ENCODE measurements at regions not wholly inside any gene's neighbourhood (a gene's known extent, or its start where the extent isn't known, plus 50 kb on each side); places are given as distances from the start of the nearest gene placed in this dataset.

DNA sequence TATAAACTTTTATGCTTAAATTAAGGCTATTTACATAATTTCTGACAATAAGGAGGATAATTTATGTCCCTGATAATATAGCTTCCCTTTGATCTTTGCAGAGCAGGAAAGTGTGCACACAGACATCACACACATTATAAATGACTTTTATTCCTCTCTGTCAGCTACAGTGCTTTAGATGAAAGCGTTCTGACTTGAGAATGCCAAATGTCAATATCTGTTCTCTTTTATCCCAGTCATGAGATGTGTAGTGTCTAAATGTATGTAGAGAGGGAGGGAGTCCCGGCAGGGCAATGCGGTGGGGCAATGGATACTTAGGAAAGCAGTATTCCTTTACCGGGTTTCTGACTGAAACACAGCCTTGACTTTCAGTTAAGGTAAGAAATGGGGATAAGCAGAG is 225.4 kb upstream of the CHORDC1 start:
- TF ChIP-seq, protein P1, sequence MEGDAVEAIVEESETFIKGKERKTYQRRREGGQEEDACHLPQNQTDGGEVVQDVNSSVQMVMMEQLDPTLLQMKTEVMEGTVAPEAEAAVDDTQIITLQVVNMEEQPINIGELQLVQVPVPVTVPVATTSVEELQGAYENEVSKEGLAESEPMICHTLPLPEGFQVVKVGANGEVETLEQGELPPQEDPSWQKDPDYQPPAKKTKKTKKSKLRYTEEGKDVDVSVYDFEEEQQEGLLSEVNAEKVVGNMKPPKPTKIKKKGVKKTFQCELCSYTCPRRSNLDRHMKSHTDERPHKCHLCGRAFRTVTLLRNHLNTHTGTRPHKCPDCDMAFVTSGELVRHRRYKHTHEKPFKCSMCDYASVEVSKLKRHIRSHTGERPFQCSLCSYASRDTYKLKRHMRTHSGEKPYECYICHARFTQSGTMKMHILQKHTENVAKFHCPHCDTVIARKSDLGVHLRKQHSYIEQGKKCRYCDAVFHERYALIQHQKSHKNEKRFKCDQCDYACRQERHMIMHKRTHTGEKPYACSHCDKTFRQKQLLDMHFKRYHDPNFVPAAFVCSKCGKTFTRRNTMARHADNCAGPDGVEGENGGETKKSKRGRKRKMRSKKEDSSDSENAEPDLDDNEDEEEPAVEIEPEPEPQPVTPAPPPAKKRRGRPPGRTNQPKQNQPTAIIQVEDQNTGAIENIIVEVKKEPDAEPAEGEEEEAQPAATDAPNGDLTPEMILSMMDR (IDR thresholded peaks at IDR 0.05): no peak
- TF ChIP-seq EP300 (IDR thresholded peaks at IDR 0.05) (no peak), POLR2A (IDR thresholded peaks at IDR 0.05) (no peak)

All from ovary (tissue), 3 donors.